Coronary artery (tissue), 2 donors: ENCODE measurements at regions not wholly inside any gene's neighbourhood (a gene's known extent, or its start where the extent isn't known, plus 50 kb on each side); places are given as distances from the start of the nearest gene placed in this dataset.

Experiments used
- DNase-seq: peaks from one replicate; pipeline ENCODE4 v3.0.0-alpha.2; 2017; ENCODE audit warnings: low spot score
- H3K27ac ChIP-seq, 2 donors: fragments of 200-600 bp; sonication (generic); one replicate each; pipeline ENCODE4 v1.5.1; 2016 to 2019
- H3K4me3 ChIP-seq: fragments of 200-600 bp; sonication (generic); 2 replicates; pipeline ENCODE4 v1.5.1; 2016; ENCODE audit warnings: mild to moderate bottlenecking, moderate library complexity
- TF ChIP-seq, protein P1 (sequence below): fragments of 200-600 bp; sonication (generic); IDR thresholded peaks from one replicate; pipeline ENCODE4 v1.5.1; 2019; ENCODE audit warnings: antibody characterized with exemption

DNA sequence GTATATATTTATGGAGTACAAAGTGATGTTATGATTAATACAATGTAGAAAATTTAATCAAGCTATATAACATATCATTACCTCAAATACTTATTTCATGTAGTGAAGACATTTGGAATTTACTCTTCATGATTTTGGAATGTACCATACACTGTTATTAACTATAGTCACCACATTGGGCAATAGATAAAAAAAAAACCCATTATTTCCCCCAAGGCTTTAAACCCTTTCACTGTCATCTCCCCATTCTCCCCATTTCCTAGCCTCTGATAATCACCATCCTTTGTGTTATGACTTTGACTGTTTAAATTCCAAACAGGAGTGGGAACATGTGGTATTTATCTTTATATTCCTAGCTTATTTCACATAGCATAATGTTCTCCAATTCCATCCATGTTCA, 2189.1 kb upstream of the AGA start:
- TF ChIP-seq, protein P1, sequence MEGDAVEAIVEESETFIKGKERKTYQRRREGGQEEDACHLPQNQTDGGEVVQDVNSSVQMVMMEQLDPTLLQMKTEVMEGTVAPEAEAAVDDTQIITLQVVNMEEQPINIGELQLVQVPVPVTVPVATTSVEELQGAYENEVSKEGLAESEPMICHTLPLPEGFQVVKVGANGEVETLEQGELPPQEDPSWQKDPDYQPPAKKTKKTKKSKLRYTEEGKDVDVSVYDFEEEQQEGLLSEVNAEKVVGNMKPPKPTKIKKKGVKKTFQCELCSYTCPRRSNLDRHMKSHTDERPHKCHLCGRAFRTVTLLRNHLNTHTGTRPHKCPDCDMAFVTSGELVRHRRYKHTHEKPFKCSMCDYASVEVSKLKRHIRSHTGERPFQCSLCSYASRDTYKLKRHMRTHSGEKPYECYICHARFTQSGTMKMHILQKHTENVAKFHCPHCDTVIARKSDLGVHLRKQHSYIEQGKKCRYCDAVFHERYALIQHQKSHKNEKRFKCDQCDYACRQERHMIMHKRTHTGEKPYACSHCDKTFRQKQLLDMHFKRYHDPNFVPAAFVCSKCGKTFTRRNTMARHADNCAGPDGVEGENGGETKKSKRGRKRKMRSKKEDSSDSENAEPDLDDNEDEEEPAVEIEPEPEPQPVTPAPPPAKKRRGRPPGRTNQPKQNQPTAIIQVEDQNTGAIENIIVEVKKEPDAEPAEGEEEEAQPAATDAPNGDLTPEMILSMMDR: no peak
- Histone ChIP-seq H3K4me3 (no peak overlapping the region), H3K27ac (no peak overlapping the region)
- no peak for DNase-seq

- TF ChIP-seq, protein P1: no peak
- DNase-seq: no peak
- no peak overlapping the region for H3K27ac ChIP-seq
- no peak overlapping the region for H3K4me3 ChIP-seq
These were observed 2192.6 kb upstream of the AGA start for GRCh38 chr4:179634862-179635261.

DNA sequence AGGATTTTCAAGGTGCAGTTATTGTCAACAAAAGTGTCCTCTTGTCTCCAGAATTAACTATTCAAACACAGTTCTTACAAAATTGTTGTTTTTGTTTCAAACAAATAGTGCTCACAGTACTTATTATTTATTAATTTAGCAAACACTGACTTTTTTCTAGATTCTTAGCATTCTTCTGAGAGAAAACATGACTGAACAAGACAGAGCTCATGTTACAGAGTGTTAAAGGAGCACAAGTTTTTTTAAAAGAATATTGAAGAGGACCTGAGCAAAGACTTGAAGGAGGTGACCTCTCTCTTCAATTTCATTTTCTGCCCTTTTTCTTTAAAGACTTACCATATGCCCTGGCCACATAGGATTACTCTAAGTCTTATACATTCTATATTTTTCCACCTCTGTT, 2220.3 kb upstream of the AGA start:
- Histone ChIP-seq H3K4me3 (no peak overlapping the region), H3K27ac (no peak overlapping the region)
- TF ChIP-seq, protein P1: no peak
- no peak for DNase-seq

GRCh38 chr4:179663641-179664429, 2221.6 kb upstream of the AGA start:
- Histone ChIP-seq H3K4me3 (no peak overlapping the region), H3K27ac (no peak overlapping the region)
- TF ChIP-seq, protein P1: no peak
- DNase-seq: no peak

- TF ChIP-seq, protein P1: no peak
- DNase-seq: no peak
- Histone ChIP-seq H3K27ac (no peak overlapping the region), H3K4me3 (no peak overlapping the region)
These were observed 2222.3 kb upstream of the AGA start for GRCh38 chr4:179664430-179665027.

- no peak overlapping the region for H3K27ac ChIP-seq
- TF ChIP-seq, protein P1: no peak
- no peak overlapping the region for H3K4me3 ChIP-seq
- DNase-seq: no peak
These were observed 2224.0 kb upstream of the AGA start for GRCh38 chr4:179666226-179666625.

DNA sequence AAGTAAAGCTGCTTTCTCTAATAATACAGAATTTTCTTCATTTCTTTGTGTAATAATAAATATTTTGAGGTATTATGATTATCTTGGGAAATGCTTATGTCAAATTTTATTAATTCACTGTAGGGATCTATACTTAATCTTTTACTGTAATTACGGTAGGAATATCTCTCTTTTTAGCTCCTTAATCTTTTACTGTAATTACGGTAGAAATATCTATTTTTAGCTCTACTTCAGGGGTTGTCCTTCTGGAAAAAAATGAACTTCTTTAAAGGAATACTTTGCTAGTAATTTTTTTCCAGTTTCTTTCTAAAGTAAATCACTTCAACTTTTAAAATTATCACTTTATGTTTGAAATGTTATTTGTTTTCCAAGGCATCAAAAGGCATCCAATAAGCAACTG, 2229.4 kb upstream of the AGA start:
- TF ChIP-seq, protein P1: no peak
- H3K27ac ChIP-seq: no peak overlapping the region

More for the DNA sequence above, 2229.4 kb upstream of the AGA start:
- no peak for DNase-seq
- H3K4me3 ChIP-seq: no peak overlapping the region
